Peyer's patch (tissue), 4 donors: ENCODE measurements at regions not wholly inside any gene's neighbourhood (a gene's known extent, or its start where the extent isn't known, plus 50 kb on each side); places are given as distances from the start of the nearest gene placed in this dataset.

Source experiments
- CTCF ChIP-seq, 6 experiments: fragments of 450-650 bp in 4 of 6; fragments of 200-600 bp in 2 of 6; sonication (generic) in 1 of 6; IDR thresholded peaks; one replicate each; pipeline ENCODE4 v1.5.1; 2017 to 2019; ENCODE audit warnings: antibody characterized with exemption in 6 of 6, mild to moderate bottlenecking in 3 of 6, moderate library complexity in 1 of 6
- POLR2A ChIP-seq, 2 donors: fragments of 450-650 bp; IDR thresholded peaks; one replicate each; pipeline ENCODE4 v1.5.1; 2017; ENCODE audit warnings: antibody characterized with exemption in 2 of 2, mild to moderate bottlenecking in 2 of 2, moderate library complexity in 2 of 2

GRCh38 chr9:115340314-115340713 is 222.4 kb upstream of the TNC start:
- TF ChIP-seq CTCF (IDR thresholded peaks at IDR 0.05) (no peak), POLR2A (IDR thresholded peaks at IDR 0.05) (no peak)
